DND-41 (cell line): ENCODE measurements at regions not wholly inside any gene's neighbourhood (a gene's known extent, or its start where the extent isn't known, plus 50 kb on each side); places are given as distances from the start of the nearest gene placed in this dataset.

Experiments
- ATAC-seq: fragments of 200-7000 bp; cut with Tn5 transposase; 3 replicates; pipeline ENCODE4 v1.9.1; 2021; ENCODE audit warnings: low read depth; ENCODE audit not compliant: insufficient read depth
- DNase-seq: peaks from one replicate; pipeline ENCODE4 v3.0.0-alpha.2; 2020
- H2AFZ ChIP-seq: 2 replicates; pipeline ENCODE4 v1.6.0; 2012; ENCODE audit warnings: low read depth, low read length
- H3K27ac ChIP-seq: 2 replicates; pipeline ENCODE4 v1.5.1; 2012; ENCODE audit warnings: low read length, inconsistent platforms
- H3K27me3 ChIP-seq: fragments of 200-600 bp; sonication (generic); 2 replicates; pipeline ENCODE4 v1.6.0; 2012; ENCODE audit warnings: low read length, mild to moderate bottlenecking, inconsistent platforms; ENCODE audit not compliant: insufficient read depth, poor library complexity
- H3K36me3 ChIP-seq: 2 replicates; pipeline ENCODE4 v1.5.1; 2012; ENCODE audit warnings: low read length, inconsistent platforms; ENCODE audit not compliant: insufficient read depth
- H3K4me1 ChIP-seq: 2 replicates; pipeline ENCODE4 v1.5.1; 2012; ENCODE audit warnings: mild to moderate bottlenecking, low read length; ENCODE audit not compliant: insufficient read depth
- H3K4me2 ChIP-seq: 2 replicates; pipeline ENCODE4 v1.6.0; 2012; ENCODE audit warnings: mild to moderate bottlenecking, moderate library complexity, low read length, inconsistent platforms; ENCODE audit not compliant: insufficient read depth
- H3K4me3 ChIP-seq, 2 experiments: fragments of 200-600 bp in 1 of 2; shearing (Covaris generic) in 1 of 2; 2 replicates each; pipeline ENCODE4 v1.5.1; 2012 to 2016; ENCODE audit warnings: inconsistent platforms in 2 of 2, low read length in 2 of 2, mild to moderate bottlenecking in 2 of 2, low read depth in 1 of 2, moderate library complexity in 1 of 2
- H3K79me2 ChIP-seq: 2 replicates; pipeline ENCODE4 v1.6.0; 2012; ENCODE audit warnings: low read length, inconsistent platforms; ENCODE audit not compliant: insufficient read depth
- H3K9ac ChIP-seq: 2 replicates; pipeline ENCODE4 v1.6.0; 2012; ENCODE audit warnings: low read depth, mild to moderate bottlenecking, inconsistent platforms, low read length, moderate library complexity
- H3K9me3 ChIP-seq: 2 replicates; pipeline ENCODE4 v1.5.1; 2012; ENCODE audit warnings: low read length, moderate library complexity, mild to moderate bottlenecking, inconsistent platforms; ENCODE audit not compliant: insufficient read depth, severe bottlenecking
- H4K20me1 ChIP-seq: 2 replicates; pipeline ENCODE4 v1.6.0; 2012; ENCODE audit warnings: low read length; ENCODE audit not compliant: insufficient read depth
- EZH2 ChIP-seq: IDR thresholded peaks from 3 replicates; pipeline ENCODE4 v1.6.1; 2012; ENCODE audit warnings: borderline replicate concordance, low read depth, mild to moderate bottlenecking, moderate library complexity, low read length, inconsistent platforms; ENCODE audit not compliant: severe bottlenecking
- TF ChIP-seq, protein P1 (sequence below): IDR thresholded peaks from 2 replicates; pipeline ENCODE4 v1.5.1; 2012; ENCODE audit warnings: borderline replicate concordance, low read length, moderate library complexity, mild to moderate bottlenecking; ENCODE audit not compliant: poor library complexity, severe bottlenecking; ENCODE audit errors: extremely low read depth

DNA sequence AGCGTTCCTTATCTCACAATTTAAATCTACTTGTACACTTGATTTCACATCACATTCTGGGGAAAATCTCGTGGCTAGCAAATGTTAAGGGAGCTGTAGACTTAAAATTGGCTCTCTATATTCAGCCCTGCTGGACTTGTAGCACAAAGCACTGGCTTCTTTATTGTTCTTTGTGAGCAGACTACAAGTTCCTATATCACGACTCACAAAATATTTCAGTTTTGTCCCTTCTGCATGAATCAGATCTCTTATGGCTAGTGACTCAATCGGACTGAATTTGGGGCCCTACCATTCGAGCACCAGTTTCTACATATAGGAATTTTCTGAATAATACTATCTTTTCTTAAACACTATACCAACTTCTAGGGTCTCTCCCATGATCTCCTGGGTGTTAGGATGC is 390.1 kb downstream of the ADAM29 start:
- no peak overlapping the region for H3K27ac ChIP-seq
- no peaks in the 10 kb centered on the region for H3K36me3 ChIP-seq
- H3K27me3 ChIP-seq: no peaks in the 10 kb centered on the region
- H4K20me1 ChIP-seq: no peaks in the 10 kb centered on the region
- H3K9ac ChIP-seq: no peak overlapping the region
- ATAC-seq (no peak), DNase-seq (no peak)
- TF ChIP-seq, protein P1, sequence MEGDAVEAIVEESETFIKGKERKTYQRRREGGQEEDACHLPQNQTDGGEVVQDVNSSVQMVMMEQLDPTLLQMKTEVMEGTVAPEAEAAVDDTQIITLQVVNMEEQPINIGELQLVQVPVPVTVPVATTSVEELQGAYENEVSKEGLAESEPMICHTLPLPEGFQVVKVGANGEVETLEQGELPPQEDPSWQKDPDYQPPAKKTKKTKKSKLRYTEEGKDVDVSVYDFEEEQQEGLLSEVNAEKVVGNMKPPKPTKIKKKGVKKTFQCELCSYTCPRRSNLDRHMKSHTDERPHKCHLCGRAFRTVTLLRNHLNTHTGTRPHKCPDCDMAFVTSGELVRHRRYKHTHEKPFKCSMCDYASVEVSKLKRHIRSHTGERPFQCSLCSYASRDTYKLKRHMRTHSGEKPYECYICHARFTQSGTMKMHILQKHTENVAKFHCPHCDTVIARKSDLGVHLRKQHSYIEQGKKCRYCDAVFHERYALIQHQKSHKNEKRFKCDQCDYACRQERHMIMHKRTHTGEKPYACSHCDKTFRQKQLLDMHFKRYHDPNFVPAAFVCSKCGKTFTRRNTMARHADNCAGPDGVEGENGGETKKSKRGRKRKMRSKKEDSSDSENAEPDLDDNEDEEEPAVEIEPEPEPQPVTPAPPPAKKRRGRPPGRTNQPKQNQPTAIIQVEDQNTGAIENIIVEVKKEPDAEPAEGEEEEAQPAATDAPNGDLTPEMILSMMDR: no peak
- TF ChIP-seq EZH2: no peak
- H3K9me3 ChIP-seq: no peaks in the 10 kb centered on the region
- H2AFZ ChIP-seq: no peak overlapping the region
- H3K4me2 ChIP-seq: no peak overlapping the region
- no peaks in the 10 kb centered on the region for H3K4me1 ChIP-seq
- no peaks in the 10 kb centered on the region for H3K79me2 ChIP-seq
- H3K4me3 ChIP-seq: no peak overlapping the region

DNA sequence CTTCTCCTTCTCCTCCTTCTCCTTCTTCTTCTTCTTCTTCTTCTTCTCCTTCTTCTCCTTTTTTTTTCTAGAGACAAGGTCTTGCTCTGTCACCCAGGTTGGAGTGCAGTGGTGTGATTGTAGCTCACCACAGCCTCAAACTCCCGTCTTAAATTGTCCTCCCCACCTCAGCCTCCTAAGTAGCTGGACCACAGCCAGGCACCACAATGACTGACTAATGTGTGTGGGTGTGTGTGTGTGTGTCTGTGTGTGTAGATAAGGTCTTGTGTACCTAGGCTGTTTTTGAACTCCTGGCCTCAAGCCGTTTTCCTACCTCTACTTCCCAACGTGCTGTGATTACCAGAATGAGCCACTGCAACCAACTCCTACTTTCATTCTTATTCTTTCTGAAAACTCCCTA is 390.9 kb downstream of the ADAM29 start:
- ATAC-seq: no peak
- Histone ChIP-seq H3K27ac (no peak overlapping the region), H2AFZ (no peak overlapping the region), H3K27me3 (no peaks in the 10 kb centered on the region), H3K4me2 (no peak overlapping the region), H4K20me1 (no peaks in the 10 kb centered on the region), H3K36me3 (no peaks in the 10 kb centered on the region), H3K9me3 (no peaks in the 10 kb centered on the region), H3K79me2 (no peaks in the 10 kb centered on the region), H3K4me1 (no peaks in the 10 kb centered on the region), H3K9ac (no peak overlapping the region), H3K4me3 (no peak overlapping the region)
- no peak for DNase-seq
- TF ChIP-seq EZH2: no peak
- TF ChIP-seq, protein P1: no peak

DNA sequence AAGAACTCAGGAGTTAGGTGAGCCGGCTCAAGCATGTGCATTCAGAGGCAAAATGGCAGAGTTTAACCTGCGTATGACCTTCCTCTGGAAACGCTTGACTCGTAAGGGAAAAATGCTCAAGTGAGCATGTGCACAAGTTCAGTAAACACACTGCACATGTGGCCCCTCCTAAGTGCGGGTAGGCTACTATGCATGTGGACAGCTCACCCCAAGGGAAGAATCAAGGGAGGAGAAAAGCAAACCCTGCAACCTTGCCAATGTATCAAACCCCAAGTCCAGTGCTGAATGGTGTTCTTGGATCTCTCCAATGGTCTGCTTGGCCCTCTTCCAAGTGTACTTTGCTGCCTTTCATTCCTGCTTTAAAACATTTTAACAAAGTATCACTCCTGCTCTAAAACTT is 407.1 kb downstream of the ADAM29 start:
- Histone ChIP-seq H3K79me2 (no peaks in the 10 kb centered on the region), H3K4me2 (no peak overlapping the region), H3K4me3 (no peak overlapping the region), H2AFZ (no peak overlapping the region), H3K36me3 (no peaks in the 10 kb centered on the region), H3K9ac (no peak overlapping the region), H3K9me3 (no peaks in the 10 kb centered on the region), H3K27ac (no peak overlapping the region), H3K27me3 (no peaks in the 10 kb centered on the region), H4K20me1 (no peaks in the 10 kb centered on the region), H3K4me1 (no peaks in the 10 kb centered on the region)
- no peak for DNase-seq
- no peak for ATAC-seq
- TF ChIP-seq EZH2: no peak
- TF ChIP-seq, protein P1: no peak

DNA sequence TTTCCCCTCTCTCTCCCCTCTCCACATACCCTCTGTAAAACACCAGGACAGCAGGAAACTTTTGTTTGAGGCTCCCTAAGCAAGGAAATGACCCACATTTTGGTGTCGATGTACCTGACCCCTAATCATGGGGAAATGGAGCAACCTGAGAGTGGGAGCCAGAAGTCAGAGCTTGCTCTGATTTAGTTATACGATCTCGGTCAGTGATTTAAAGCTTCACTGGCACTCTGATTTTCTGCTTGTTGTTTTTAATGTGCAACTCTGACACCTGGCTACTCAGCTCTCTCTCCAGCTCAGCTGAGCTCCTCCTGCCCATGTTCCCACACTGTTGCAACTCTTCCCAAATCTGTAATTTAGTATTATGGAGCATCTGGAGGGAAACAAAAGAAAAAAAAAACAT is 408.6 kb downstream of the ADAM29 start:
- H4K20me1 ChIP-seq: no peaks in the 10 kb centered on the region
- no peak for DNase-seq
- no peaks in the 10 kb centered on the region for H3K4me1 ChIP-seq
- H3K36me3 ChIP-seq: no peaks in the 10 kb centered on the region
- no peak overlapping the region for H3K27ac ChIP-seq
- H3K4me3 ChIP-seq: no peak overlapping the region
- no peak for ATAC-seq
- TF ChIP-seq EZH2: no peak
- TF ChIP-seq, protein P1: no peak
- no peaks in the 10 kb centered on the region for H3K79me2 ChIP-seq
- H3K9ac ChIP-seq: no peak overlapping the region
- no peak overlapping the region for H3K4me2 ChIP-seq
- no peak overlapping the region for H2AFZ ChIP-seq
- no peaks in the 10 kb centered on the region for H3K27me3 ChIP-seq
- no peaks in the 10 kb centered on the region for H3K9me3 ChIP-seq
